ENCODE measurements at regions not wholly inside any gene's neighbourhood (a gene's known extent, or its start where the extent isn't known, plus 50 kb on each side); places are given as distances from the start of the nearest gene placed in this dataset.
"Not testable (repeated sequence)": the region's sequence is repeated elsewhere in the genome, so short reads cannot be mapped to it uniquely, and the experiment has no call there.

- DNase-seq (ENCODE audit: low read depth in 3 of 3, low spot score in 1 of 3) = no peak
Observed at GRCh38 chr11:129503646-129504045, 128.0 kb downstream of the BARX2 start.

- no peak for DNase-seq (ENCODE audit: low read depth in 3 of 3, low spot score in 1 of 3)
Observed at GRCh38 chr11:129505266-129505665, 129.6 kb downstream of the BARX2 start.

GRCh38 chr11:129508163-129508562, 132.5 kb downstream of the BARX2 start:
- no peak for DNase-seq (ENCODE audit: low read depth in 3 of 3, low spot score in 1 of 3)

- no peak for DNase-seq (ENCODE audit: low read depth in 3 of 3, low spot score in 1 of 3)
Observed at GRCh38 chr11:129528296-129528695, 152.6 kb downstream of the BARX2 start.

GRCh38 chr11:129530154-129530895, 154.7 kb downstream of the BARX2 start:
- DNase-seq (ENCODE audit: low read depth in 3 of 3, low spot score in 1 of 3) = no peak

- no peak for DNase-seq (ENCODE audit: low read depth in 3 of 3, low spot score in 1 of 3)
Observed at GRCh38 chr11:129533395-129533794, 157.7 kb downstream of the BARX2 start.

- DNase-seq (ENCODE audit: low read depth in 3 of 3, low spot score in 1 of 3) = no peak
Observed at GRCh38 chr11:129536338-129536737, 160.7 kb downstream of the BARX2 start.

- DNase-seq (ENCODE audit: low read depth in 3 of 3, low spot score in 1 of 3) = no peak
Observed at GRCh38 chr11:129538323-129538722, 162.7 kb downstream of the BARX2 start.

GRCh38 chr11:129543515-129544290, 168.1 kb downstream of the BARX2 start:
- no peak for DNase-seq (ENCODE audit: low read depth in 3 of 3, low spot score in 1 of 3)

GRCh38 chr11:129544691-129545090, 169.0 kb downstream of the BARX2 start:
- no peak for DNase-seq (ENCODE audit: low read depth in 3 of 3, low spot score in 1 of 3)

- no peak for DNase-seq (ENCODE audit: low read depth in 3 of 3, low spot score in 1 of 3)
Observed at GRCh38 chr11:129546266-129546665, 170.6 kb downstream of the BARX2 start.

GRCh38 chr11:129557421-129557820, 181.8 kb downstream of the BARX2 start:
- no peak for DNase-seq (ENCODE audit: low read depth in 3 of 3, low spot score in 1 of 3)

- no peak for DNase-seq (ENCODE audit: low read depth in 3 of 3, low spot score in 1 of 3)
Observed at GRCh38 chr11:129569007-129569406, 193.4 kb downstream of the BARX2 start.

GRCh38 chr11:129572667-129573066, 197.0 kb downstream of the BARX2 start:
- DNase-seq (ENCODE audit: low read depth in 3 of 3, low spot score in 1 of 3) = not testable (repeated sequence)

- DNase-seq (ENCODE audit: low read depth in 3 of 3, low spot score in 1 of 3) = no peak
Observed at GRCh38 chr11:129573161-129573560, 197.5 kb downstream of the BARX2 start.

GRCh38 chr11:129574431-129574830, 198.8 kb downstream of the BARX2 start:
- no peak for DNase-seq (ENCODE audit: low read depth in 3 of 3, low spot score in 1 of 3)

- no peak for DNase-seq (ENCODE audit: low read depth in 3 of 3, low spot score in 1 of 3)
Observed at GRCh38 chr11:129576652-129577051, 201.0 kb downstream of the BARX2 start.

GRCh38 chr11:129578006-129578405, 202.4 kb downstream of the BARX2 start:
- DNase-seq (ENCODE audit: low read depth in 3 of 3, low spot score in 1 of 3) = no peak

GRCh38 chr11:129580278-129580677, 204.6 kb downstream of the BARX2 start:
- DNase-seq (ENCODE audit: low read depth in 3 of 3, low spot score in 1 of 3) = no peak

- no peak for DNase-seq (ENCODE audit: low read depth in 3 of 3, low spot score in 1 of 3)
Observed at GRCh38 chr11:129584316-129584715, 208.7 kb downstream of the BARX2 start.

GRCh38 chr11:129589190-129589860, 213.7 kb downstream of the BARX2 start:
- DNase-seq (ENCODE audit: low read depth in 3 of 3, low spot score in 1 of 3) = no peak

Measured in stimulated activated CD4-positive, alpha-beta T cell treated with anti-CD3 and anti-CD28 coated beads, TNF-alpha, amount 100 ng/mL, for 1 hour (primary cell).